BJ (cell line): ENCODE measurements at regions not wholly inside any gene's neighbourhood (a gene's known extent, or its start where the extent isn't known, plus 50 kb on each side); places are given as distances from the start of the nearest gene placed in this dataset.

Experiments used
- CTCF ChIA-PET: fragments of 350-600 bp; formaldehyde crosslinking; extraction: SDS; loops from one replicate; lab custom pipeline; 2021; ENCODE audit warnings: antibody characterized with exemption, inconsistent platforms; lab: Yijun Ruan, JAX
- POLR2A ChIA-PET: fragments of 300-600 bp; sonication (Branson Sonifier 250); formaldehyde crosslinking; extraction: SDS; loops from one replicate; lab custom pipeline; 2021; ENCODE audit warnings: antibody characterized with exemption; lab: Charles Lee
- DNase-seq: peaks from one replicate; pipeline ENCODE4 v3.0.0-alpha.2; 2011; ENCODE audit warnings: low read depth
- H3K27me3 ChIP-seq: 2 replicates; pipeline ENCODE4 v1.6.0; 2011; ENCODE audit warnings: low read length; ENCODE audit not compliant: control insufficient read depth, insufficient read depth
- H3K36me3 ChIP-seq: 2 replicates; pipeline ENCODE4 v1.5.1; 2011; ENCODE audit warnings: low read length; ENCODE audit not compliant: control insufficient read depth, insufficient read depth
- H3K4me3 ChIP-seq: 2 replicates; pipeline ENCODE4 v1.5.1; 2011; ENCODE audit warnings: low read depth, mild to moderate bottlenecking, control low read depth, low read length
- TF ChIP-seq, protein P1 (sequence below): IDR thresholded peaks from 2 replicates; pipeline ENCODE4 v1.5.1; 2011; ENCODE audit warnings: low read depth, mild to moderate bottlenecking, control low read depth, inconsistent platforms, low read length, moderate library complexity; ENCODE audit not compliant: insufficient read depth

DNA sequence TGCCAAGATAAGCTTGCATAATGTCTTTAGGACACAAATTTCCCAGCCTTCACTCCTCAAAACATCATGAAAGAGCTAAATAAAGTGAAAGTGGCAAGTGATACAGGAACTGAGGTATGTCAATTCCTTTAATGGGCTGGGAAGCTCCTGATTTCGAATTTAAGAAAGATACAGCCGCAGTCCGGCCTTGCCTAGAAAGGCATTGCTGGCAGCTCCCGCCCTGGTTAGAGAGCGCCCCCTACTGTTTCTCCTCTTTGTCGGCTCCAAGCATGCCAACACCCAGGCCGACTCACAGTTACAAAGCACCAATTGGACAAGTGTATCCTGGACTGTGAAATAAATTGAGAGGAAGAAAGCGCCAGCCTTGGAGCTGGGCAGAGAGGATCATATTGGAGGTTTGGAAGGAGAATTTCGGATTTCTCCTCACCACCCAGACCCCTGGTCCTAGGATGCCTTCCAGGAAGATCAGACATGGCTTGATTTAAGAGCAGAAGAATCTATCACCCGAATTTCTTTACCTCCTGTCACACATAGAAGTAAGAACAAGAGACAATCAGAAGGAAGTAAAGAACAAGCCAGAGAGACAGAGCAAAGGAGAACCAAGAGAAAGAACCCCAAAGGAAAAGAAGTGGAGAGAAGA is 84.0 kb downstream of the FAM76B start:
- POLR2A ChIA-PET: no interaction called here
- Histone ChIP-seq H3K36me3 (no peaks in the 10 kb centered on the region), H3K4me3 (no peak overlapping the region), H3K27me3 (peaks cover 4% of the 10 kb centered on the region)
- CTCF ChIA-PET: interaction anchor here (0.7 to 12.4 kb wide), 50 partner anchors 9 to 721 kb away, joined by 3 to 187 read pairs (median 4); partner anchors contain the start of gene SESN3
- TF ChIP-seq, protein P1, sequence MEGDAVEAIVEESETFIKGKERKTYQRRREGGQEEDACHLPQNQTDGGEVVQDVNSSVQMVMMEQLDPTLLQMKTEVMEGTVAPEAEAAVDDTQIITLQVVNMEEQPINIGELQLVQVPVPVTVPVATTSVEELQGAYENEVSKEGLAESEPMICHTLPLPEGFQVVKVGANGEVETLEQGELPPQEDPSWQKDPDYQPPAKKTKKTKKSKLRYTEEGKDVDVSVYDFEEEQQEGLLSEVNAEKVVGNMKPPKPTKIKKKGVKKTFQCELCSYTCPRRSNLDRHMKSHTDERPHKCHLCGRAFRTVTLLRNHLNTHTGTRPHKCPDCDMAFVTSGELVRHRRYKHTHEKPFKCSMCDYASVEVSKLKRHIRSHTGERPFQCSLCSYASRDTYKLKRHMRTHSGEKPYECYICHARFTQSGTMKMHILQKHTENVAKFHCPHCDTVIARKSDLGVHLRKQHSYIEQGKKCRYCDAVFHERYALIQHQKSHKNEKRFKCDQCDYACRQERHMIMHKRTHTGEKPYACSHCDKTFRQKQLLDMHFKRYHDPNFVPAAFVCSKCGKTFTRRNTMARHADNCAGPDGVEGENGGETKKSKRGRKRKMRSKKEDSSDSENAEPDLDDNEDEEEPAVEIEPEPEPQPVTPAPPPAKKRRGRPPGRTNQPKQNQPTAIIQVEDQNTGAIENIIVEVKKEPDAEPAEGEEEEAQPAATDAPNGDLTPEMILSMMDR: peak; percentile 96
- DNase-seq: no peak

DNA sequence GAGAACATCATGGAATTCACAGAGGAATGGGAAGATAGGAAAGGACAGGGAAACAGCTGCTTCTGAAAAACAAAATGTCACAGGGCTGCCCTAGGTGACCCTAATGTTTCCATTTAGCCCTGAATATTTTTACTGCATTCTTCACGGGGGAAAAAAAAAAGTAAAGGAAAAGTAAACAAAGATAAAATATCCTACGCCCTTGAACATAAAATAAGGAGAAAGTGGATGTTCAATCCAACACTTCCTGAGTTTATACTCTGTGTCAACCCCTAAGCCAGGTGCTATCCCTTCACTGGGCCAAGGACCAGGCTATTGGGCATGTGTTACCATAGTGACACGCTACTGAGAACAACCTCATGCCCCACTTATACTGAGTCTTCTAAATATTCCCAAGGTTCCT is 84.7 kb downstream of the FAM76B start:
- no peak overlapping the region for H3K4me3 ChIP-seq
- ChIA-PET POLR2A (no interaction called here), CTCF (interaction anchor here (0.7 to 12.4 kb wide), 45 partner anchors 8 to 721 kb away, joined by 3 to 187 read pairs (median 4); partner anchors contain the start of gene SESN3)
- H3K27me3 ChIP-seq: peaks cover 4% of the 10 kb centered on the region
- H3K36me3 ChIP-seq: no peaks in the 10 kb centered on the region
- TF ChIP-seq, protein P1: no peak
- DNase-seq: no peak

DNA sequence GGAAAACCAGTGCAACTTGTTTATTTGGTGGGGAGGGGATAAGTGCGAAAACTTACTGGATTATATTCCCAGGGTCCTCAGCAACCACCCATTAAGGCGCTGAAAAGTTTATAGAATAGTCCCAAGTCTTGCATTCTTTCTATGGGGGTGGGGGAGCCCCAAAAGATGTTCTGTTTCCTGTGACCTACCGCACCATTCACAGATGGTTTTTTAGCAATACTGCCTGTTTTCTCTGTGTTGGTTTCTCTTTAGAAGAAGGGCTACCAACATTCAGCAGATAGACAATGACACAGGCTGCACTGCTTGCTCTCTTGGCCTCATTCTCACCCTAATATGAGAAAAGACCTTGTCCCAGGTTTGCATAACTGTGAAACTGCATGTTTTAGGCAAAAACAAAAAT is 86.5 kb downstream of the FAM76B start:
- TF ChIP-seq, protein P1: no peak
- CTCF ChIA-PET: interaction anchor here (0.5 to 12.4 kb wide), 3 partner anchors 18 to 547 kb away, joined by 3 to 187 read pairs (median 3); no protein-coding TSS in a partner anchor
- POLR2A ChIA-PET: no interaction called here

DNA sequence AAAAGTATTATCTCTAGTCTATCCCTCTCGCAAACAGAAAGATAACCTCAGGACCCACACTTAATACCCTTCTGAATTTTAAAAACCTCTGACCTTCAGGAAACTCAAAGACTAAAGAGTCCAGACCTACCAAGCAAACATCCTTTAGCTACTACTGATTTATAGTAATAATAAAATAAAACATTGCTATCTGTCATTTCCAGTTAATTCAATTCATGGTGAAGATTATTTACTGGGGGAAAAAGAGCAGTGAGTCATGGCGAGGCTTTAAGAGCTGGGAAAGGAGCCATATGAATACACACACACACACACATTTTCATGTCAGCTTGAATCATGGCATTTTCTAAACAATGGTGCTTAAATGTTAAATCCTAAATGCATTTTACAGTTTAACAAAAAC is 87.1 kb downstream of the FAM76B start:
- DNase-seq: peak; percentile 50
- H3K27me3 ChIP-seq: peaks cover 4% of the 10 kb centered on the region
- POLR2A ChIA-PET: no interaction called here
- CTCF ChIA-PET: interaction anchor here (0.8 to 12.4 kb wide), 3 partner anchors 17 to 547 kb away, joined by 3 to 187 read pairs (median 5); no protein-coding TSS in a partner anchor
- H3K36me3 ChIP-seq: no peaks in the 10 kb centered on the region
- TF ChIP-seq, protein P1: no peak
- no peak overlapping the region for H3K4me3 ChIP-seq

More for the DNA sequence above, 86.5 kb downstream of the FAM76B start:
- H3K36me3 ChIP-seq: no peaks in the 10 kb centered on the region
- DNase-seq: no peak
- H3K4me3 ChIP-seq: no peak overlapping the region
- peaks cover 4% of the 10 kb centered on the region for H3K27me3 ChIP-seq

DNA sequence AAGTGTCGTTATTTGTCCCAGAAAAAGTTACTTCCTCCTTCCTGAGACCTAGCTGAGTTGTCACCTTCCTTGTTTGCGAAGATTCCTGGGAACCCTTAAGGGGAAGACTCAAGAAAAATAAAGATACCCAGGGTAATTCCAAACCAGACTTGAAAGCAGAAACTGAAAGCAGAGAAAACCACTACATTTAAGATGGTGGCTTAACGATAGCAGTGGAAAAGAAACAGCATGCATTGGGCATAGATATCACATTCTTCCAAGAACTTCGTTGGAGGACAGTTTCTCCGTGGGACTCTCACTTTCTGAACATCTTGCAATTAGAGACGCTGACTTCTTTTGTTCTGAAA is 89.1 kb downstream of the FAM76B start:
- peaks cover 2% of the 10 kb centered on the region for H3K27me3 ChIP-seq
- POLR2A ChIA-PET: no interaction called here
- TF ChIP-seq, protein P1: no peak
- no peak for DNase-seq
- no peak overlapping the region for H3K4me3 ChIP-seq
- CTCF ChIA-PET: interaction anchor here (0.9 kb wide), 1 partner anchor 15 kb away, joined by 4 read pairs; no protein-coding TSS in a partner anchor
- H3K36me3 ChIP-seq: no peaks in the 10 kb centered on the region
